GM18868 (cell line): ENCODE measurements at regions not wholly inside any gene's neighbourhood (a gene's known extent, or its start where the extent isn't known, plus 50 kb on each side); places are given as distances from the start of the nearest gene placed in this dataset.
"Not testable (repeated sequence)": the region's sequence is repeated elsewhere in the genome, so short reads cannot be mapped to it uniquely, and the experiment has no call there.

Source experiments
- ATAC-seq: cut with Tn5 transposase; IDR thresholded peaks from one replicate; pipeline ENCODE4 v1.9.1; 2021; ENCODE audit warnings: mild to moderate bottlenecking, moderate library complexity; ENCODE audit not compliant: unreplicated experiment

- no peak for ATAC-seq
Measured at GRCh38 chr4:72945719-72946336, 123.7 kb downstream of the COX18 start.

- ATAC-seq = no peak
Measured at GRCh38 chr4:72942565-72942964, 127.0 kb downstream of the COX18 start.

GRCh38 chr4:72938516-72938915 lies 131.0 kb downstream of the COX18 start:
- no peak for ATAC-seq

GRCh38 chr4:72935462-72935861 lies 134.1 kb downstream of the COX18 start:
- ATAC-seq = peak; percentile 66

- ATAC-seq = no peak
Measured at GRCh38 chr4:72933029-72933428, 136.5 kb downstream of the COX18 start.

- no peak for ATAC-seq
Measured at GRCh38 chr4:72931346-72931745, 138.2 kb downstream of the COX18 start.

- ATAC-seq = not testable (repeated sequence)
Measured at GRCh38 chr4:72929596-72930274, 139.8 kb downstream of the COX18 start.

GRCh38 chr4:72924814-72925213 lies 144.7 kb downstream of the COX18 start:
- ATAC-seq = no peak

GRCh38 chr4:72919937-72920336 lies 149.6 kb downstream of the COX18 start:
- no peak for ATAC-seq

- no peak for ATAC-seq
Measured at GRCh38 chr4:72919464-72919863, 150.1 kb downstream of the COX18 start.

- no peak for ATAC-seq
Measured at GRCh38 chr4:72918362-72918761, 151.2 kb downstream of the COX18 start.

- ATAC-seq = no peak
Measured at GRCh38 chr4:72911316-72911715, 158.2 kb downstream of the COX18 start.

- ATAC-seq = peak; percentile 42
Measured at GRCh38 chr4:72909461-72909860, 160.1 kb downstream of the COX18 start.

- no peak for ATAC-seq
Measured at GRCh38 chr4:72902354-72902753, 167.2 kb downstream of the COX18 start.

GRCh38 chr4:72901553-72901952 lies 168.0 kb downstream of the COX18 start:
- ATAC-seq = no peak

GRCh38 chr4:72900952-72901351 lies 168.6 kb downstream of the COX18 start:
- no peak for ATAC-seq

GRCh38 chr4:72899621-72900020 lies 169.9 kb downstream of the COX18 start:
- ATAC-seq = no peak

GRCh38 chr4:72899214-72899613 lies 170.3 kb downstream of the COX18 start:
- no peak for ATAC-seq

- ATAC-seq = no peak
Measured at GRCh38 chr4:72896515-72896914, 173.0 kb downstream of the COX18 start.

GRCh38 chr4:72895408-72895807 lies 174.1 kb downstream of the COX18 start:
- no peak for ATAC-seq

- ATAC-seq = no peak
Measured at GRCh38 chr4:72893354-72894066, 176.0 kb downstream of the COX18 start.

- no peak for ATAC-seq
Measured at GRCh38 chr4:72888331-72888730, 181.2 kb downstream of the COX18 start.
